SK-N-MC (cell line): ENCODE measurements at regions not wholly inside any gene's neighbourhood (a gene's known extent, or its start where the extent isn't known, plus 50 kb on each side); places are given as distances from the start of the nearest gene placed in this dataset.

Experiments
- EZH2 ChIP-seq: fragments of 200-600 bp; sonication (generic); IDR thresholded peaks from one replicate; pipeline ENCODE4 v1.6.1; 2017; ENCODE audit warnings: antibody characterized with exemption
- POLR2AphosphoS5 ChIP-seq: IDR thresholded peaks from 2 replicates; pipeline ENCODE4 v1.6.1; 2012; ENCODE audit warnings: mild to moderate bottlenecking, low read depth, low read length, borderline replicate concordance

GRCh38 chr5:113804264-113804663 is 290.8 kb downstream of the YTHDC2 start:
- TF ChIP-seq EZH2 (no peak), POLR2AphosphoS5 (no peak)
